ENCODE measurements at regions not wholly inside any gene's neighbourhood (a gene's known extent, or its start where the extent isn't known, plus 50 kb on each side); places are given as distances from the start of the nearest gene placed in this dataset.

- Histone ChIP-seq H3K4me1 (no peaks in the 10 kb centered on the region), H3K27ac (no peak overlapping the region), H3K27me3 (no peaks in the 10 kb centered on the region), H3K4me3 (no peak overlapping the region), H3K9me3 (no peaks in the 10 kb centered on the region), H3K36me3 (no peaks in the 10 kb centered on the region)
- DNase-seq = no peak
- no peak for TF ChIP-seq CTCF (IDR thresholded peaks at IDR 0.05)
- no peak for TF ChIP-seq POLR2A (IDR thresholded peaks at IDR 0.05)
These were observed 210.1 kb upstream of the FAT4 start for GRCh38 chr4:125104616-125105015.

GRCh38 chr4:125101719-125102118 is 213.0 kb upstream of the FAT4 start:
- H3K4me1 ChIP-seq = no peaks in the 10 kb centered on the region
- TF ChIP-seq CTCF (IDR thresholded peaks at IDR 0.05) = no peak
- TF ChIP-seq POLR2A (IDR thresholded peaks at IDR 0.05) = no peak
- no peak for DNase-seq
- no peaks in the 10 kb centered on the region for H3K27me3 ChIP-seq
- H3K4me3 ChIP-seq = no peak overlapping the region
- H3K9me3 ChIP-seq = no peaks in the 10 kb centered on the region
- no peaks in the 10 kb centered on the region for H3K36me3 ChIP-seq
- no peak overlapping the region for H3K27ac ChIP-seq

GRCh38 chr4:125097729-125098128 is 217.0 kb upstream of the FAT4 start:
- no peaks in the 10 kb centered on the region for H3K4me1 ChIP-seq
- H3K36me3 ChIP-seq = no peaks in the 10 kb centered on the region
- H3K27me3 ChIP-seq = no peaks in the 10 kb centered on the region
- no peak overlapping the region for H3K27ac ChIP-seq
- H3K4me3 ChIP-seq = no peak overlapping the region
- DNase-seq = no peak
- H3K9me3 ChIP-seq = no peaks in the 10 kb centered on the region
- TF ChIP-seq CTCF (IDR thresholded peaks at IDR 0.05) = no peak
- no peak for TF ChIP-seq POLR2A (IDR thresholded peaks at IDR 0.05)

GRCh38 chr4:125096662-125097061 is 218.1 kb upstream of the FAT4 start:
- DNase-seq = no peak
- TF ChIP-seq POLR2A (IDR thresholded peaks at IDR 0.05) (no peak), CTCF (IDR thresholded peaks at IDR 0.05) (no peak)
- H3K27me3 ChIP-seq = no peaks in the 10 kb centered on the region
- H3K36me3 ChIP-seq = no peaks in the 10 kb centered on the region
- no peaks in the 10 kb centered on the region for H3K4me1 ChIP-seq
- H3K9me3 ChIP-seq = no peaks in the 10 kb centered on the region
- no peak overlapping the region for H3K27ac ChIP-seq
- H3K4me3 ChIP-seq = no peak overlapping the region

- Histone ChIP-seq H3K27me3 (no peaks in the 10 kb centered on the region), H3K4me3 (no peak overlapping the region), H3K36me3 (no peaks in the 10 kb centered on the region), H3K27ac (no peak overlapping the region), H3K4me1 (no peaks in the 10 kb centered on the region), H3K9me3 (no peaks in the 10 kb centered on the region)
- TF ChIP-seq POLR2A (IDR thresholded peaks at IDR 0.05) = no peak
- no peak for TF ChIP-seq CTCF (IDR thresholded peaks at IDR 0.05)
- no peak for DNase-seq
These were observed 223.2 kb upstream of the FAT4 start for GRCh38 chr4:125091541-125091940.

GRCh38 chr4:125091101-125091500 is 223.7 kb upstream of the FAT4 start:
- no peaks in the 10 kb centered on the region for H3K4me1 ChIP-seq

More at GRCh38 chr4:125091101-125091500, 223.7 kb upstream of the FAT4 start:
- Histone ChIP-seq H3K27ac (no peak overlapping the region), H3K9me3 (no peaks in the 10 kb centered on the region), H3K4me3 (no peak overlapping the region), H3K27me3 (no peaks in the 10 kb centered on the region), H3K36me3 (no peaks in the 10 kb centered on the region)
- TF ChIP-seq POLR2A (IDR thresholded peaks at IDR 0.05) = no peak
- no peak for DNase-seq
